GM10248 (cell line): ENCODE measurements at regions not wholly inside any gene's neighbourhood (a gene's known extent, or its start where the extent isn't known, plus 50 kb on each side); places are given as distances from the start of the nearest gene placed in this dataset.

ENCODE experiments used
- CTCF ChIA-PET: fragments of 300-600 bp; sonication (Branson Sonifier 250); formaldehyde crosslinking; extraction: SDS; loops from one replicate; lab custom pipeline; 2021; ENCODE audit warnings: antibody characterized with exemption; lab: Yijun Ruan, JAX
- POLR2A ChIA-PET: fragments of 350-650 bp; sonication (Branson Sonifier 250); formaldehyde crosslinking; extraction: SDS; loops from one replicate; lab custom pipeline; 2020; ENCODE audit warnings: antibody characterized with exemption; lab: Yijun Ruan, JAX
- DNase-seq: peaks from one replicate; pipeline ENCODE4 v3.0.0; 2012; ENCODE audit errors: extremely low spot score
- CTCF ChIP-seq: IDR thresholded peaks from 2 replicates; pipeline ENCODE4 v1.5.1; 2012; ENCODE audit warnings: mild to moderate bottlenecking, low read depth; ENCODE audit errors: extremely low read depth, missing control alignments, control extremely low read depth

DNA sequence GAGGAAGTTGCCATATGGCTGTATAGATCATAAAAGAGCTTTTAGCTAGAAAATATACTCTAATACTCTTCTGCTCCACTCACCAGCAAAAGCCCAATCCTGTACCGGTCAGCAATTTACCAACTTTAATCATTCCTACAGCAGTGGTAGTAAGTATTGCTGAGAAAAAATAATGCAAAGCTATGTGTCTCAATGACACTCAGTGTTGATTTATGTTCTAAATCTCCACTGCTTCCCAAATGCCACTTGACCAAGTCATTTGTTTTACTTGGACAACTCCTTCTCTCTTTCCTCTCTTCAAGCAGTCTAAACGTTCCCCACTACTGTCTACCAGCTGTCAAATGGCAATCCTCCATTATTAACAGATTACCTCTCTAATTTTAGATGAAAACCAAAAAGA is 201.8 kb upstream of the GK2 start:
- no peak for DNase-seq
- TF ChIP-seq CTCF: no peak
- ChIA-PET POLR2A (no interaction called here), CTCF (no interaction called here)

GRCh38 chr4:79607979-79608378 is 200.0 kb upstream of the GK2 start:
- POLR2A ChIA-PET: no interaction called here
- TF ChIP-seq CTCF: no peak
- CTCF ChIA-PET: no interaction called here
- DNase-seq: no peak

DNA sequence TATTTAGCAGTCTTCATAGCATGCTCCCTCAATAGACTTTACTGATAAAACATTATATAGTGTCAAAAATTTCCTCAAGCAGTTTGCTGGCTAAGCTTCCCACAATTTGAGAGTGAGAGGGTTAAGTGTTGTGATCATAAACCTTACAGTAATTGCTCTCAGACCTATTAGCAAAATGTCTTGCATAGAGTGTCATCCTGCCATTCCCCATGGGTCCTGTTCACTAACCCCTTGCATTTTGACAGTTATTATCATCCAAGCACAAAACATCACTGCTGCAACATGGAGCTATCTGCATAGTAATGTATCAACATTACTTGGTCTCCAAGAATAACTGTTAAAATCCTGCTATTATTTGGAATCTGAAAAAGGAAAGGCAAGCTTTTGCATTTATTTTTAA is 196.1 kb upstream of the GK2 start:
- POLR2A ChIA-PET: no interaction called here
- no peak for DNase-seq
- CTCF ChIA-PET: interaction anchor here (1.4 to 1.7 kb wide), 3 partner anchors 12 to 18 kb away, joined by 3 to 6 read pairs (median 5); no protein-coding TSS in a partner anchor
- no peak for TF ChIP-seq CTCF

DNA sequence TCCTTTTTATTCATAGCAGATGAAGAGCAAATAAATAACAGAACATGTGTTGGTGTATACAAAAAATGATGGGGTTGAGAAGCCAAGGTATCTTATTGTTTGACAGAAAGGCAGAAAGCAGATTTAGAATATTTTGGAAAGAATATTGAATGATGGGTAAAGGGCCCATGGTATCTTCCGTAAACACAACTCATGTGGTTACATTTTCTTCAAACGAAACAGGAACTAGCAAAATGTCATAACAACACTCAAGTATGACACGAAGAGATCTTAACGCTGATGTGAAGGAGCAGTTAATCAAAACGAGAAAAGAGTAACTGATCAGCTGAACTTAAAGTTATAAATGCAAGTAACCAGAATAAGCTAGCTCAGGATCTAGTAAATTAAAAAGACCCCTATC is 195.7 kb upstream of the GK2 start:
- TF ChIP-seq CTCF: no peak
- POLR2A ChIA-PET: no interaction called here
- DNase-seq: no peak
- CTCF ChIA-PET: interaction anchor here (1.0 to 1.7 kb wide), 3 partner anchors 18 to 79 kb away, joined by 3 to 6 read pairs (median 5); no protein-coding TSS in a partner anchor

DNA sequence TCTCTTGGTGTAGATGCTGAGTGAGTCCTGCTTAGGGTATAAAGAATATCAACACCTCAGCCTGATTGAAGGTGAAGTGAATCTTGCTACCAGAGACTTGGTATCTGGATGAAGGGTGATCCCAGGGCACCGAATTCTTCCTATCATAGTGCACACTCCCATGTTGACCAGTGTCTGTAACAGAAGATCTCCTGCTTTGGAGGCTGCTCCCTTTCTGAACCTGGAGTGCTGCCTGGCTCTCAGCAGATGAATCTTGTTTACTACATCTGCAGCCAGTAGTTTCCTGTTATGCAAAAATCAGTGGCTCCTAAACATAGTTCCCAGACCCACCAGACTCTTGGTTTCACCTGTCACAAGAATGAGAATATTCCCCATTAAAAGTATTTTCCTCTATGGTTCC is 191.7 kb upstream of the GK2 start:
- no peak for DNase-seq
- TF ChIP-seq CTCF: no peak
- POLR2A ChIA-PET: no interaction called here
- CTCF ChIA-PET: no interaction called here

GRCh38 chr4:79598801-79599200 is 190.8 kb upstream of the GK2 start:
- POLR2A ChIA-PET: no interaction called here
- CTCF ChIA-PET: interaction anchor here (1.2 kb wide), 1 partner anchor 14 kb away, joined by 3 read pairs; no protein-coding TSS in a partner anchor
- no peak for TF ChIP-seq CTCF
- DNase-seq: no peak

DNA sequence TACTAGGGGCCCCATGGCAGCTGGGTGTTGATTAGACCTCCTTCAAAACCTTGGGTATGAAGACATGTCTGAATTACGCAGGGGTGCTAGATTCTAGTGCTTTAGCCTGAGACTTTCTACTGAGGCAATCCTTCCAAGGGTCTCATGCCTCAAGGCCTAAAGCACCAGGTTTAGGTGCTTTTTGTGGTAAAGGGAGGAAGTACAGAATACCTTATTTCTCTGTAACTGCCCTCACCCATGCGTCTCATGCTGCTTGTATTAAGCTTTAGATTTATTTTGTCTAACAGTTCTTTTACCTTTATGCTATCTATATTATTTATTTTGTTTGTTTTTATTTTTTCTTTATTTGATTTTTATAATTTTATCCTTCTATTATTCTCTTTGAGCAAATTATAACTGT is 190.2 kb upstream of the GK2 start:
- CTCF ChIA-PET: interaction anchor here (1.2 kb wide), 1 partner anchor 14 kb away, joined by 3 read pairs; no protein-coding TSS in a partner anchor
- POLR2A ChIA-PET: no interaction called here
- DNase-seq: no peak
- no peak for TF ChIP-seq CTCF
